B cell (primary cell): ENCODE measurements at regions not wholly inside any gene's neighbourhood (a gene's known extent, or its start where the extent isn't known, plus 50 kb on each side); places are given as distances from the start of the nearest gene placed in this dataset.

ENCODE experiments used
- ATAC-seq: fragments of 200-7000 bp; cut with Tn5 transposase; one replicate; pipeline ENCODE4 v1.10.0; 2021; ENCODE audit warnings: low read depth, mild to moderate bottlenecking, moderate number of reproducible peaks, moderate library complexity
- CTCF ChIA-PET: fragments of 350-600 bp; sonication (Branson Sonifier 250); formaldehyde crosslinking; loops from one replicate; lab custom pipeline; 2021; ENCODE audit warnings: antibody characterized with exemption, inconsistent platforms; lab: Charles Lee
- POLR2A ChIA-PET: fragments of 350-600 bp; sonication (Branson Sonifier 250); formaldehyde crosslinking; loops from one replicate; lab custom pipeline; 2021; ENCODE audit warnings: antibody characterized with exemption; lab: Charles Lee
- DNase-seq: peaks from one replicate; pipeline ENCODE4 v3.0.0; 2013
- H2AFZ ChIP-seq: 2 replicates; pipeline ENCODE4 v1.6.1; 2012; ENCODE audit warnings: mild to moderate bottlenecking, low read depth, low read length; ENCODE audit not compliant: insufficient read depth, poor library complexity, severe bottlenecking
- H3K27ac ChIP-seq, 2 donors: 1 replicate in 1 of 2; 2 replicates in 1 of 2; pipeline ENCODE4 v1.5.1; 2012 to 2013; ENCODE audit warnings: low read length in 2 of 2, mild to moderate bottlenecking in 2 of 2, moderate library complexity in 1 of 2
- H3K27me3 ChIP-seq, 4 experiments: fragments of 200-600 bp in 1 of 4; sonication (generic) in 1 of 4; replicated peaks in 1 of 4; 1 replicate in 2 of 4; 2 replicates in 2 of 4; pipeline versions ENCODE4 v1.6.1 to v1.7.0; 2013 to 2016; ENCODE audit warnings: low read length in 3 of 4, mild to moderate bottlenecking in 2 of 4, mixed read lengths in 1 of 4, moderate library complexity in 1 of 4; ENCODE audit not compliant: insufficient read depth in 4 of 4, control insufficient read depth in 3 of 4; ENCODE audit errors: control extremely low read depth in 1 of 4
- H3K36me3 ChIP-seq, 2 experiments: replicated peaks in 1 of 2; 1 replicate in 1 of 2; 2 replicates in 1 of 2; pipeline versions ENCODE4 v1.6.1 to v1.7.1; 2013; ENCODE audit warnings: low read length in 1 of 2; ENCODE audit not compliant: insufficient read depth in 2 of 2, control insufficient read depth in 1 of 2; ENCODE audit errors: control extremely low read depth in 1 of 2, extremely low read depth in 1 of 2
- H3K4me1 ChIP-seq, 2 donors: fragments of 200-600 bp in 1 of 2; sonication (generic) in 1 of 2; 1 replicate in 1 of 2; 2 replicates in 1 of 2; pipeline versions ENCODE4 v1.5.1 to v1.6.1; 2013 to 2017; ENCODE audit warnings: low read length in 2 of 2; ENCODE audit not compliant: control insufficient read depth in 2 of 2, insufficient read depth in 2 of 2
- H3K4me2 ChIP-seq: replicated peaks from 2 replicates; pipeline ENCODE3; 2012; ENCODE audit warnings: mild to moderate bottlenecking, low read depth, low read length; ENCODE audit not compliant: poor library complexity, severe bottlenecking
- H3K4me3 ChIP-seq, 5 experiments: fragments of 200-600 bp in 1 of 5; sonication (generic) in 1 of 5; 1 replicate in 3 of 5; 2 replicates in 2 of 5; pipeline versions ENCODE4 v1.5.1 to v1.7.0; 2011 to 2016; ENCODE audit warnings: low read length in 4 of 5, mild to moderate bottlenecking in 4 of 5, low read depth in 2 of 5, control low read depth in 1 of 5, moderate library complexity in 1 of 5; ENCODE audit not compliant: insufficient read depth in 1 of 5; ENCODE audit errors: control extremely low read depth in 1 of 5, extremely low read depth in 1 of 5
- H3K79me2 ChIP-seq: fragments of 200-600 bp; sonication (generic); one replicate; pipeline ENCODE4 v1.6.0; 2016; ENCODE audit warnings: low read length; ENCODE audit not compliant: control insufficient read depth, insufficient read depth
- H3K9ac ChIP-seq: fragments of 200-600 bp; sonication (generic); 2 replicates; pipeline ENCODE4 v1.6.1; 2017; ENCODE audit warnings: mild to moderate bottlenecking, low read length, moderate library complexity
- H3K9me3 ChIP-seq, 3 donors: one replicate each; pipeline versions ENCODE4 v1.6.1 to v1.7.1; 2013; ENCODE audit warnings: low read length in 2 of 3; ENCODE audit not compliant: control insufficient read depth in 2 of 3, insufficient read depth in 1 of 3; ENCODE audit errors: control extremely low read depth in 1 of 3
- H4K20me1 ChIP-seq: 2 replicates; pipeline ENCODE4 v1.6.0; 2012; ENCODE audit warnings: mild to moderate bottlenecking, low read length; ENCODE audit not compliant: insufficient read depth, control insufficient read depth, poor library complexity, severe bottlenecking
- H3K27ac Mint-ChIP-seq: one replicate; pipeline ENCODE4 v1.8.0; 2021; ENCODE audit warnings: mixed read lengths
- H3K27me3 Mint-ChIP-seq: one replicate; pipeline ENCODE4 v1.8.0; 2021; ENCODE audit warnings: mixed read lengths
- H3K4me1 Mint-ChIP-seq: one replicate; pipeline ENCODE4 v1.8.0; 2021; ENCODE audit warnings: mixed read lengths
- H3K4me3 Mint-ChIP-seq: one replicate; pipeline ENCODE4 v1.8.0; 2021; ENCODE audit warnings: mixed read lengths
- H3K9me3 Mint-ChIP-seq: one replicate; pipeline ENCODE4 v1.8.0; 2022; ENCODE audit warnings: mixed read lengths; ENCODE audit not compliant: insufficient read depth
- CTCF ChIP-seq: fragments of 200-600 bp; IDR thresholded peaks from one replicate; pipeline ENCODE4 v1.8.0; 2022; ENCODE audit warnings: antibody characterized with exemption, mild to moderate bottlenecking
- EZH2 ChIP-seq: IDR thresholded peaks from 2 replicates; pipeline ENCODE4 v1.6.1; 2012; ENCODE audit warnings: borderline replicate concordance, low read depth, mild to moderate bottlenecking, moderate library complexity, low read length; ENCODE audit not compliant: insufficient read depth, poor library complexity, severe bottlenecking
- WGBS: methylation state at CpG from one replicate; pipeline ENCODE4 v1.1.5; 2013; ENCODE audit warnings: missing lambda C conversion rate; ENCODE audit not compliant: insufficient coverage; 5-methylcytosine and 5-hydroxymethylcytosine counted together
- intact Hi-C: fragments of 100-400 bp; cut with micrococcal nuclease; formaldehyde crosslinking; loops from one replicate; pipeline ENCODE4 v1.10.0; 2022

- Histone ChIP-seq H3K27ac (no peak overlapping the region), H4K20me1 (no peaks in the 10 kb centered on the region), H2AFZ (no peak overlapping the region), H3K9me3 (peaks cover 1 to 11% (median 3%) of the 10 kb centered on the region in 3 donors), H3K4me2 (no peak overlapping the region), H3K36me3 (no peaks in the 10 kb centered on the region), H3K4me3 (no peak overlapping the region), H3K79me2 (no peaks in the 10 kb centered on the region), H3K9ac (no peak overlapping the region), H3K27me3 (no peaks in the 10 kb centered on the region), H3K4me1 (no peaks in the 10 kb centered on the region)
- Mint-ChIP-seq H3K27me3 (peaks cover 15% of the 10 kb centered on the region), H3K4me3 (no peak overlapping the region), H3K27ac (no peak overlapping the region), H3K9me3 (peaks cover 18% of the 10 kb centered on the region), H3K4me1 (no peaks in the 10 kb centered on the region)
- ChIA-PET CTCF (no interaction called here), POLR2A (no interaction called here)
- TF ChIP-seq CTCF = no peak
- TF ChIP-seq EZH2 = no peak
- DNase-seq (no peak), ATAC-seq (no peak)
- intact Hi-C loops = no loop called here
- no CpG with 5 or more reads among the region's 1 CpG for WGBS
These were observed 235.4 kb upstream of the LYPLAL1 start for GRCh38 chr1:218938259-218938658.

- H2AFZ ChIP-seq = no peak overlapping the region
- DNase-seq (no peak), ATAC-seq (no peak)
- ChIA-PET CTCF (no interaction called here), POLR2A (no interaction called here)
- H3K4me3 Mint-ChIP-seq = no peak overlapping the region
- H3K27me3 ChIP-seq = no peaks in the 10 kb centered on the region
- no peaks in the 10 kb centered on the region for H4K20me1 ChIP-seq
- peaks cover 15% of the 10 kb centered on the region for H3K27me3 Mint-ChIP-seq
- no peak overlapping the region for H3K27ac Mint-ChIP-seq
- H3K9me3 ChIP-seq = peaks cover 1 to 11% (median 3%) of the 10 kb centered on the region in 3 donors
- no peak overlapping the region for H3K4me2 ChIP-seq
- TF ChIP-seq EZH2 (no peak), CTCF (no peak)
- H3K27ac ChIP-seq = no peak overlapping the region
- H3K9ac ChIP-seq = no peak overlapping the region
- WGBS = no CpG with 5 or more reads among the region's 3 CpGs
- no peaks in the 10 kb centered on the region for H3K79me2 ChIP-seq
- H3K4me3 ChIP-seq = no peak overlapping the region
- no peaks in the 10 kb centered on the region for H3K4me1 ChIP-seq
- intact Hi-C loops = no loop called here
- no peaks in the 10 kb centered on the region for H3K4me1 Mint-ChIP-seq
- peaks cover 18% of the 10 kb centered on the region for H3K9me3 Mint-ChIP-seq
- H3K36me3 ChIP-seq = no peaks in the 10 kb centered on the region
These were observed 234.6 kb upstream of the LYPLAL1 start for GRCh38 chr1:218939095-218939494.
